NCI-H2107 treated with DMSO at 0.1 percent for 48 hours (cell line): ENCODE measurements at regions not wholly inside any gene's neighbourhood (a gene's known extent, or its start where the extent isn't known, plus 50 kb on each side); places are given as distances from the start of the nearest gene placed in this dataset.
A peak's percentile ranks its signal among the peaks of the same experiment; 100 is the strongest.

ENCODE experiments used
- DNase-seq: peaks from one replicate; lab custom pipeline; 2025; ENCODE audit not compliant: unreplicated experiment; lab: John Stamatoyannopoulos, UW

DNA sequence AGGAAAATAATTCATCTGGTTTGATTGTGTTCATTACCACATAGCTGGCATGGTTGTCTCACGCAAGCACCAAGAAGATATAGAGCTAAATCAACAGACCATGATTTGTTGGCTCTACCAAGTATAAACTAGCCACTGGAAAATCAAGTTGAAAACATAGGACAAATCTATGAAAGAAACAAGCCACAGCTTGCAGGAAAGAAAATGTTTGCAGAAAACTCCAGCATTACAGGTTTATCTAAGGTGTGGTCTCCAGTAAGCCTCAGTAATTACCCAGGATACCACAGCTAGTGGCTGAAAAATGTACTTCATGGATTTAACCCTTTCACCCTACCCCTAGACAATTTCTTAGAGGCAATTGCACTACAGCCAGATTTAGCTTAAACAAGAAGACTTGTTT, 340.6 kb downstream of the SOX2 start:
- DNase-seq: no peak

DNA sequence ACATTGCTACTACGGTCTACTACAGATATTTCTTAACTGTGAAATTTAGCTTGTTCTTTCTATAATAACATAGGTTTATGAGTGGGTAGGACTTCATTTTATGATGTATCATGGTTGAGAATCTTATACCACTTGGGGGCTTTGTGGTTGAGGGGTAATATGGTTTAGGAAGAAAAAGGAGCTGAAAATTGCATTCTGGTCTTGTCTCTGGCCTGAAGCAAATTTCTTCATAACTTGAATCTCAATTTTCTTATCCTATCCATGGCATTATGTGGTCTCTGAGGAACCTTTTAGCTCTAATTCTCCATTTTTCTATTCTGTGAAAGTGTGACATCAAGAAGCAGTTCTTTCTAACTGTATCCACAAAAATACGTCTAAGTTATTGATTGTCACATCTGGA, 341.0 kb downstream of the SOX2 start:
- DNase-seq: no peak

- no peak for DNase-seq
Observed at GRCh38 chr3:182058488-182058887, 346.8 kb downstream of the SOX2 start.

DNA sequence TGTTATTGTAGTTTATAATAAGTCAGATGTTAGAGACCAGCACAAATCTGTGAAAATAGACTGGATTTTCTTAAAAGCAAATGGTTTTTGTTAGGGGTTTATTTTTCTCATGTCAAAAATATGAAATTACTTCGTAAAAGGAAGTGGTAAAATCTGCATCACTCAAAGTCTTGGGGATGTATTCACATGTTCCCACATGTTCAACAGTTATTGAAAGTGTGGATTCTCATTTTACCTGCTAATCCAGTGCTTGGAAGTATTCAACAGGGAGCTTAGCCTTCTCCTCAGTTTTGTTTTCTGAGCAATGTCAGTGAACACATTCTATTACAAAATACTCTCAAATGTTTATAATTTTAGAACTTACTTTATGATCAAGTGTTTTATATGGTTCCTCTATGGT, 352.0 kb downstream of the SOX2 start:
- no peak for DNase-seq

DNA sequence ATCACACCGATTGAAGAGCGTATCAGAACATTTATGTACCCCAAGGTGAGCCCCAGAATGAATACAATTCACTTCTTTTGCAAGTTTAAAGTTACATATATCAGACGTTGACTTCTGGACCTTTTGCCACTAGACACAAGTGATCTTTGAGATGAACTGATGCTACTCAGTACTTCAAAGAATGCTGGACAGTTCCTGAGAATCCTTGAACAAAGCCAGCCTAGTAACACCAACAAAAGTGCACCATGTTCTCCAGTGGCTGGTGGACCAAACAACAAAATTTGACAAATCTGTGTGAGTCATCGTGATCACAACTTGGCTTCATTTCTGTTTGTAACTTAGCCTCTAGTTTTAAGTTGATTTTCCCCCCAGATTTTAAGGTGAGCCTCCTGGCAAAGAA, 355.7 kb downstream of the SOX2 start:
- no peak for DNase-seq

GRCh38 chr3:182078316-182078715, 366.6 kb downstream of the SOX2 start:
- no peak for DNase-seq

DNA sequence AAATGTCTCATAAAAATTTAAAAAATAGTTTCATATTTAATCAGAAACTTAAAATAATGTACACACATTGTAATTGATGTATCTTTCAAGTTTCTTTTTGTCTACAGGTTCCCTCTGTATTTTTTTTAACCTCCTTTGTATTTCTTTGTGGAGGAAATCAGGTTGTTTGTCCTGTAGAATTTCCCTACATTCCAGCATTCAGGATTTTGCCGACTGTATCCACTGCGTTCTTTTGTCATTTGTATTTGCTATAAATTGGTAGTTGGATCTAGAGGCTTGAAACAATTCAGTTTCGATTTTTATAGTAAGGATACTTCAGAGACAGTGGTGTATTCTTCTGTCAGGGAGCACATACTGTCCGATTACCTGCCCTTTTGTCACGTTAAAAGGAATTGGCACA, 367.2 kb downstream of the SOX2 start:
- no peak for DNase-seq

GRCh38 chr3:182081096-182081495, 369.4 kb downstream of the SOX2 start:
- no peak for DNase-seq

DNA sequence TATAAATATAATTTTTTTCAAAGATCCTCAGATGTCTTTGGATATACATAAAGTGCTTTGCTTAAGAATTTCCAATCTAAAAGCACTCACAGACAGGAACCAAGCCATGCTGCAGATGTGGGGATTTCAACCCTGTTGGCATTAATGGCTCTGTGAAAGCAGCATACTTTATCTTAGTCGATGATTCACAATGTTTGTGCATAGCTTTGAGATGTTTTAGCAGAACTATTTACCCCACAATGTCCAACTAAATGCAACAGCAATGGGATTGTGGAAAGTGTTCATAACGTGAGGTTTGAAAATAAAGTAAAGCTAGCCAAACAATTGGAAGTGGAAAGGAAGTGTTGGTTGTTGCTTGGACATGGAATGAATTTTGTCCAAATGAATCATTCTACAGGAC, 371.4 kb downstream of the SOX2 start:
- no peak for DNase-seq

DNA sequence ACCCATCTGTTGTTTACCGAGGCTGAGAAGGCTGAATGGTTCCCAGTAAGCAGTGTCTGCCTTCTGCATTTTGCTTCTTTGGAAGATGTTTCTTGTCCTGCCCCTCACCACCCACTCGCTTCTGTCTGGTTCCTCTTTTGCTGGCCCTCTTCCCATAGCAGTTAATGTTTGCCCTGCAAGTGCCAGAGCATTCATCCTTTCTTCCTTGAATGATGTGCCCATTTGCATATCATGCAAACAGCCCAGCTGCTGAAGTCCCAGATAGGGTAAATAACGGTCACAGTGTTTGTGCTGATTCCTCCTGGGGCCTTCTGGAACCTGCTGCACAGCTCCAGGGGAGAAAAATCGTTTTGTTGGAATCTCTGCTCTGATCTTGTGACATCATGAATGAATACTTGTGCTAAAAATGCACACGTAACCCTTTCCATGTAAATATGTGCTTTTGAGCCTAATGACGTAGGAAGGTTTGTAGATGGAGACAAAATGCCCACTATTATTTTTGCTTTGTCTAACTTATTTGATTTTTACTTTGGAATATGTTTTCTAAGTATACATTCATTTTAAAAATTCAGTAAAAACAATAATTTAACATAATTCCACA, 381.0 kb downstream of the SOX2 start:
- DNase-seq: peak; percentile 49

DNA sequence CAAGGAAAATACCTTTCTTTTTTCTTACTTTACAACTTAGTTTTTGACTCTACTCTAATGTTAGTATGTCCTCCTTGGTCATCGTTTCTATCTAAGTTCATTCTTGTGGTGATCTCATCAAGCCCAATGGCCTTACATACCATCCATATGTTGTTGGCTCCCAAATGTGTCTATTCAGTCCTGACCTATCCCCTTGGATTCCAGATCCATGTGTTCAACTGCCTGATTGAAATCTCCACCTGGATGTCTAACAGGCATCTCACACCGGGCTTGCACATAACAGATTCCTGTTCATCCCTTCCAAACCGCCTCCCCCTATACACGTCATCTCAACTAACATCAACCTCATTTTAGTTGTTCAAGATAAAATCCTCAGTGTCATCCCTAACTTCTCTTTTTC, 382.6 kb downstream of the SOX2 start:
- DNase-seq: no peak

- DNase-seq: no peak
Observed at GRCh38 chr3:182104881-182105280, 393.2 kb downstream of the SOX2 start.

DNA sequence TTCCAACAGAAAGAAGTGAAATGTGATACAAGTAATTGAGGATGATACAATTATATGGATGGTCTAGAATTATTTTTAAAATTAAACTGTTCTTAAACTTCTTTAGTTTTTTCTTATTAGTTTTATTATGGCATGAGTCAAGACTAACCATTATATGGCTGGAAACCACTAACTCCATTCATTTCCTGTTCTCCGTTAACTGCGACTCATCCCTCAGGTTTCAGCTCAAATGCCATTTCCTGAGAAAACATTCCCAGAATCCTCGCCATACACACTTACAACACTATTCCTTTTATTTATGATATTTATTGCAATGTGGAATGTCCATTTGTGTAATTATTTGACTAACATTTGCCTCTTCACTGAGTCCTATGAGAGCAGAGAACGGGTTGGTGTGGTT, 394.1 kb downstream of the SOX2 start:
- no peak for DNase-seq

DNA sequence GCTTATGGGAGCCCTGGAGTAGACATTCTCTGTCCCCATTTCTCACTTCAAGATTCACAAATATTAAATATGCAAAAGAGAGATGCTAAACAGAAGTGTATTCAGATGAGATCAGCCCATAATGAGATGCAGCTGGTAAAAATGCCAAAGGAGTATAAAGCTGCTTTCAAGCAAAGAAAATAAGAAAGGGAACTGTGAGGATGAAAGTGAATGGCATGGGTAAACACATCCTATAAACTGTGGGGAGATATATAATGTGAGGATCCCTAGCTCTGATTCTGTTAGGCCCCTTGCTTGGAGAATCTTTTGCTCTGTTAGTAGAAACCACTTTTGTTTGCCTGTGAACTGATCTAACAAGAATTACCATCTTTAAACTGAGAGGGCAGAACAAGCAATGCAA, 396.6 kb downstream of the SOX2 start:
- no peak for DNase-seq

GRCh38 chr3:182111967-182112366, 400.2 kb downstream of the SOX2 start:
- no peak for DNase-seq

DNA sequence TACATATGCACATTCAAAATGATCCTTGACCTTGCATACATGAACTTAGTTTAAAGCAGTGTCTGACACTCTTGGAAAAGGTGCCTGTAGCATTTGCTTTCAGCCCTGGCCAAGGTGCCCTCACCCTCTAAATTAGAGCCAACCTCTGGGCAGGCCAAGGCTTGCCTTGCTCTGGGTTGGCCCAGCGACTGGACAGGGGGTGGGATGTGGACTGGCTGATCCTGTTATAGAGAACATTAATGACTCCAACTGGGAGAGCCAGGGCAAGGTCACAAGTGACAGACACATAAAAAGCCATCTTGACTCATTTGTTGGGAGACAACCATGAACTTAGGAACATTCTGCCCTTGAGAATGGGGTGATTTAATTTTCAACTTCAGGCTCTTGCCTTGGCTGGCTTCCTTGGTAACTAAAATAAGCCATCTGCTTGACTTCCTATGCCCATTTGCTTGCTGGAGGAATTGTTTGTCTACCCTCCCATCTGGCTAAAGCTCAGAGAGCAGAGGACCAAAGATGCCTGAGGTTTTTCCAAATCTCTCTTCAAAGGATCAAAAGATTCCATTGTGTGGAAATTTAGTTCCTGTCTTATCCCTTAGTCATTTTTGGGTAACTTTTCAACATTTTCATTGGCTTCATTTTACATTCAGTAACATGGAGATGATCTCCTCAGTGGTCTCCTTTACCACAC, 403.7 kb downstream of the SOX2 start:
- no peak for DNase-seq

DNA sequence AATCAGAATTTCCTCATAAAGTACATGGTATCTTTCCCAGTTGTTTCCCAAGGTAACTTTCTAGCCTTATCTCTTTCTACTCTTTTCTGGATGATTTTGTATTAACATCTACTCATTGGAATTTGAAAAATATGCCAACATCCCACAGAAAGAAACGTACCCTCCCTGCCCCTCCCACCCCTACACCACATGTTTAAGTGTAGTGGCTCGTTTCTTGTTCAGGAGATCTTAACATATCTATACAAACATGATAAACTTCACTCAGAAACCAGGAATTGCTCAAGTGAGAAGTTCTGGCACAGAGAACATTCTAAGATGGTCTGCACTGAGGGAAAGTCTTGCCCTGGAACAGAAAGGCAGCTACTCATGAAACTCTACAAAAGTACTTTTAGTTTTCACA, 404.7 kb downstream of the SOX2 start:
- DNase-seq: no peak

DNA sequence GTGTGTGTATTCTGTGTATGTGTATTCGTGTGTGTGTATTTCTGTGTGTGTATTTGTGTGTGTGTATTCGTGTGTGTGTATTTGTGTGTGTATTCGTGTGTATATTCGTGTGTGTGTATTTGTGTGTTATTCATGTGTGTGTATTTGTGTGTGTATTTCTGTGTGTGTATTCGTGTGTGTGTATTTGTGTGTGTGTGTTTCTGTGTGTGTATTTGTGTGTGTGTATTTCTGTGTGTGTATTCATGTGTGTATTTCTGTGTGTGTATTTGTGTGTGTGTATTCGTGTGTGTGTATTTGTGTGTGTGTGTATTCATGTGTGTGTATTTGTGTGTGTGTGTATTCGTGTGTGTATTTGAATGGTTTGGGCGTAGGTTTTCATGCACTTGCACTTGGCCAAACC, 405.4 kb downstream of the SOX2 start:
- DNase-seq: no peak

- peak; percentile 86 for DNase-seq
Observed at GRCh38 chr3:182117583-182117982, 405.9 kb downstream of the SOX2 start.

DNA sequence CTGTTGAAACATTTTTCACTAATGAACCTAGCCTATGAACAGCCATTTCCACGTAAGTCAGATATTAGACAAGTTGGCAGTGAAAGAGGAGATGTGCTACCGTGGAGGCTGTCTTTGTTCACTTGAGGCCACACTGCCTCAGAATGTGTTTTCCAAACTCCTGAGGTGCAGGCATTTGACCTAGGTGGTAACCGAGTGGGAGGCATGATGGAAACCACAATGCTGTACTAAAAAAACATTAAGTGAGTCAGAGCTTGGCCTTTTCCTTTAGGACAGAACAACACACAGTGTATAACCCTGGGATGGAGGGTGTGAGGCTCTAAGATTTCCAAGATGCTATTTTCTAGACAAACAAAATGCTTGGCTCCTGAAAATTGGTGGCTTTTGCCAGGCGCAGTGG, 406.3 kb downstream of the SOX2 start:
- peak; percentile 86 for DNase-seq

- no peak for DNase-seq
Observed at GRCh38 chr3:182121401-182121800, 409.7 kb downstream of the SOX2 start.

DNA sequence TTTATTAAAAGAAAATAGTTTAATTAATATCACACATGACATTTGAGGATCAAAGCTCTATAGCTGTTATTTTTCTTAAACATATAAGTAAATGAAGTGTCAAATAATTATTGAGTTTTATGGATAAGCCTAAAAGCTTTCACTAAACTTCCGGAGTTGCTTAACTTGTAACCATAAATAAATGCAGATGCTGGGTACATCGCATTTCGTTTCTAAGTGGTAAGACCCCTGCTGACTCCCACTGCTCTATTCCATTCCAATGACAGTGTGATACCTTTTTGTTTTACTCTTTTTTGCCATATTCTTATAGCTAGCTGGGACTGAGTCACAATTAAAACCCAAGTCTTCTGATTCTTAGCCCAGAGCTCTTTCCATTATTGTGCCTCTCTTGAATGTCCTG, 411.1 kb downstream of the SOX2 start:
- DNase-seq: no peak

DNA sequence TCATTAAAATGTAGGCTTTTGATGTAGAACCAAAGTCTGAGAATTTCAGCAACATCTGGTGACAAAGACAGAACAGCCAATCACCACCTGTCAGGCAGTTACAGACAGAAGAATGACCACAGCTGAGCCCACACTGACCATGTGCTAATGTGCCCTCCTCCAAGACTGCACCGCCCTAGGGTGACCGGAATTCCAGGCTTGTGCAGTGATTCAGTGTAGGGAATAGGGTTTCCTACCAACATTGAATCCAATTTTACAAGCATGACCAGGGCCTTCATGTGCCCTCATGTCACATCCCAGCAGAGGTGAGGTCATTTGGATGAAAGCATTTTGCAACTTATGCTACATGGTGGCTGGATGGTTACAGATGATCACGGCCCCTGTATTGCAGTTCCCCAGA, 412.5 kb downstream of the SOX2 start:
- DNase-seq: no peak
